ENCODE measurements at regions not wholly inside any gene's neighbourhood (a gene's known extent, or its start where the extent isn't known, plus 50 kb on each side); places are given as distances from the start of the nearest gene placed in this dataset.

GRCh38 chr1:34341896-34342295, 165.2 kb downstream of the C1orf94 start:
- Histone ChIP-seq H3K27me3 (ENCODE audit: control insufficient read depth in 4 of 4, insufficient read depth in 4 of 4, low read length in 3 of 4) (peaks cover 0 to 4% (median 2%) of the 10 kb centered on the region in 4 donors), H3K27ac (ENCODE audit: low read depth in 1 of 2, low read length in 2 of 2) (no peak overlapping the region), H3K36me3 (ENCODE audit: control insufficient read depth in 4 of 4, insufficient read depth in 3 of 4, low read depth in 1 of 4, low read length in 3 of 4) (no peaks in the 10 kb centered on the region), H3K4me3 (ENCODE audit: low read depth in 1 of 3, low read length in 3 of 3) (no peak overlapping the region), H3K4me1 (ENCODE audit: control insufficient read depth in 4 of 4, insufficient read depth in 4 of 4, low read length in 3 of 4) (no peaks in the 10 kb centered on the region), H3K9ac (ENCODE audit: low read depth in 1 of 2, low read length in 2 of 2) (no peak overlapping the region), H3K9me3 (ENCODE audit: control insufficient read depth in 4 of 4, low read length in 3 of 4) (no peaks in the 10 kb centered on the region)
- WGBS = 59% methylated on average over 2 of the region's 2 CpGs
- no peak for DNase-seq (ENCODE audit: low spot score)
- no peak for TF ChIP-seq MAX (IDR thresholded peaks at IDR 0.05)
- TF ChIP-seq REST (IDR thresholded peaks at IDR 0.05) = no peak
- TF ChIP-seq ATF3 (IDR thresholded peaks at IDR 0.05) = no peak
- TF ChIP-seq HNF4A (conservative IDR thresholded peaks at IDR 0.05) = no peak
- TF ChIP-seq FOXA1 (IDR thresholded peaks at IDR 0.05) = no peak
- no peak for TF ChIP-seq GABPA (IDR thresholded peaks at IDR 0.05 in 1 of 2, conservative IDR thresholded peaks at IDR 0.05 in 1 of 2)
- no peak for TF ChIP-seq JUND (IDR thresholded peaks at IDR 0.05)
- no peak for TF ChIP-seq RAD21 (IDR thresholded peaks at IDR 0.05)
- TF ChIP-seq YY1 (IDR thresholded peaks at IDR 0.05) = no peak
- TF ChIP-seq EGR1 (IDR thresholded peaks at IDR 0.05; ENCODE audit: low read depth in 2 of 2) = no peak
- TF ChIP-seq NR2F2 (IDR thresholded peaks at IDR 0.05) = no peak
- no peak for TF ChIP-seq FOXA2 (IDR thresholded peaks at IDR 0.05)

- WGBS = 93% methylated on average over 1 of the region's 1 CpG
- Histone ChIP-seq H3K9me3 (ENCODE audit: control insufficient read depth in 4 of 4, low read length in 3 of 4) (no peaks in the 10 kb centered on the region), H3K36me3 (ENCODE audit: control insufficient read depth in 4 of 4, insufficient read depth in 3 of 4, low read depth in 1 of 4, low read length in 3 of 4) (no peaks in the 10 kb centered on the region), H3K9ac (ENCODE audit: low read depth in 1 of 2, low read length in 2 of 2) (no peak overlapping the region), H3K4me1 (ENCODE audit: control insufficient read depth in 4 of 4, insufficient read depth in 4 of 4, low read length in 3 of 4) (no peaks in the 10 kb centered on the region), H3K27me3 (ENCODE audit: control insufficient read depth in 4 of 4, insufficient read depth in 4 of 4, low read length in 3 of 4) (peaks cover 0 to 4% (median 2%) of the 10 kb centered on the region in 4 donors), H3K4me3 (ENCODE audit: low read depth in 1 of 3, low read length in 3 of 3) (no peak overlapping the region), H3K27ac (ENCODE audit: low read depth in 1 of 2, low read length in 2 of 2) (no peak overlapping the region)
- no peak for DNase-seq (ENCODE audit: low spot score)
- no peak for TF ChIP-seq RXRA (IDR thresholded peaks at IDR 0.05)
- no peak for TF ChIP-seq HNF4A (conservative IDR thresholded peaks at IDR 0.05)
- no peak for TF ChIP-seq JUND (IDR thresholded peaks at IDR 0.05)
- TF ChIP-seq CTCF (IDR thresholded peaks at IDR 0.05; ENCODE audit: low read depth, low read length, missing input control) = no peak
- TF ChIP-seq SP1 (IDR thresholded peaks at IDR 0.05) = no peak
Measured at GRCh38 chr1:34342334-34342733, 165.6 kb downstream of the C1orf94 start.

Data from liver (tissue), 8 donors.